ENCODE measurements at regions not wholly inside any gene's neighbourhood (a gene's known extent, or its start where the extent isn't known, plus 50 kb on each side); places are given as distances from the start of the nearest gene placed in this dataset.

DNA sequence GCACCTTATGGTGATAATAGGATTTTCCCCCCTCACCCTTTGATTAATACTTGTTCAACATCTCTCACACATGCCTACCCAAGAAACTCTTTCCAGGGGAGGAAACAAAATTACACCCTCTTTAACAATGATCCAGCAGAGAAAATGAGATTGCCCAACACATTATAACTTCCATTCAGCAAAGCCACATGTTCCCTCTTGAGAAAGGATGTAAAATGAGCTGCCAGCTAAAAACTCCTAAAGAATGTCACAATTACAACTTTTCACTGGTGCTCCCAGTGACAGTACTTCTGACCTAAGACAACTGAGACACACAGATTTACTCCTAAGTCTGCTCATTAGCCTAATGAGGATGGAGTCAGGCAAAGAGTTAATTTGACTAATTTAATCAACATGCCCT is 621.4 kb downstream of the DIAPH3 start:
- H3K27ac Mint-ChIP-seq (ENCODE audit: low read depth, unreplicated experiment): no peak overlapping the region
- intact Hi-C loops (cut with micrococcal nuclease): no loop called here
- TF ChIP-seq CTCF (IDR thresholded peaks at IDR 0.05; ENCODE audit: unreplicated experiment): no peak
- no peak overlapping the region for H3K4me3 Mint-ChIP-seq (ENCODE audit: unreplicated experiment)
- H3K27me3 Mint-ChIP-seq (ENCODE audit: insufficient read depth, unreplicated experiment): peaks cover 25% of the 10 kb centered on the region
- H3K4me1 Mint-ChIP-seq (ENCODE audit: insufficient read depth, unreplicated experiment): no peaks in the 10 kb centered on the region
- DNase-seq (ENCODE audit: unreplicated experiment): no peak
- CTCF ChIA-PET: no interaction called here
- H3K9me3 Mint-ChIP-seq (ENCODE audit: unreplicated experiment): no peaks in the 10 kb centered on the region
- BruUV-seq (replicated peaks): no TSS peak
- no peaks in the 10 kb centered on the region for H3K36me3 Mint-ChIP-seq (ENCODE audit: insufficient read depth, unreplicated experiment)
- POLR2A ChIA-PET: no interaction called here

DNA sequence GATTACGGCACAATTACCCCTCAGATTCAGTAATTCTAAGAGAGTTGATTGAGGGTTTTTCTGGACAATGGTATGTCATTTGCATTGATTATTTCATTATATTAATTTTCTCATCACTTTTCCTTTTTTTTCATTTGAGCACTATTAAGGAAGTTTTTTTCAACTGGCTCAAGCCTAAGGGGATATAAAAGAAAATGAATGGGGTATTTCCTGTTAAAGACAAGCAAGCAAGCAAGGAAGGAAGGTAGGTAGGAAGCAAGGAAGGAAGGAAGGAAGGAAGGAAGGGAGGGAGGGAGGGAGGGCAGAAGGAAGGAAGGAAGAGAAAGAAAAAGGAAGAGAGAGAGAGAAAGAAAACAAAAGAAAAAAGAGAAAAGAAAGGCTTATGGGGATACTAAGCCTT is 620.3 kb downstream of the DIAPH3 start:
- no peak overlapping the region for H3K4me3 Mint-ChIP-seq (ENCODE audit: unreplicated experiment)
- no peak for TF ChIP-seq CTCF (IDR thresholded peaks at IDR 0.05; ENCODE audit: unreplicated experiment)
- no peaks in the 10 kb centered on the region for H3K9me3 Mint-ChIP-seq (ENCODE audit: unreplicated experiment)
- no peak for DNase-seq (ENCODE audit: unreplicated experiment)
- no peaks in the 10 kb centered on the region for H3K4me1 Mint-ChIP-seq (ENCODE audit: insufficient read depth, unreplicated experiment)
- intact Hi-C loops (cut with micrococcal nuclease): no loop called here
- H3K27ac Mint-ChIP-seq (ENCODE audit: low read depth, unreplicated experiment): no peak overlapping the region
- no peaks in the 10 kb centered on the region for H3K36me3 Mint-ChIP-seq (ENCODE audit: insufficient read depth, unreplicated experiment)
- POLR2A ChIA-PET: no interaction called here
- BruUV-seq (replicated peaks): no TSS peak
- CTCF ChIA-PET: interaction anchor here (0.6 to 1.5 kb wide), 2 partner anchors 22 to 152 kb away, joined by 3 read pairs; no protein-coding TSS in a partner anchor
- H3K27me3 Mint-ChIP-seq (ENCODE audit: insufficient read depth, unreplicated experiment): peaks cover 25% of the 10 kb centered on the region

- Mint-ChIP-seq H3K27me3 (ENCODE audit: insufficient read depth, unreplicated experiment) (peaks cover 31% of the 10 kb centered on the region), H3K4me1 (ENCODE audit: insufficient read depth, unreplicated experiment) (no peaks in the 10 kb centered on the region), H3K9me3 (ENCODE audit: unreplicated experiment) (peaks cover 4% of the 10 kb centered on the region), H3K4me3 (ENCODE audit: unreplicated experiment) (no peak overlapping the region), H3K36me3 (ENCODE audit: insufficient read depth, unreplicated experiment) (no peaks in the 10 kb centered on the region), H3K27ac (ENCODE audit: low read depth, unreplicated experiment) (no peak overlapping the region)
- no peak for DNase-seq (ENCODE audit: unreplicated experiment)
- BruUV-seq (replicated peaks): no TSS peak
- ChIA-PET POLR2A (no interaction called here), CTCF (interaction anchor here (0.6 kb wide), 1 partner anchor 12 kb away, joined by 5 read pairs; no protein-coding TSS in a partner anchor)
- no peak for TF ChIP-seq CTCF (IDR thresholded peaks at IDR 0.05; ENCODE audit: unreplicated experiment)
- intact Hi-C loops (cut with micrococcal nuclease): no loop called here
Measured at GRCh38 chr13:59545007-59545406, 618.7 kb downstream of the DIAPH3 start.

DNA sequence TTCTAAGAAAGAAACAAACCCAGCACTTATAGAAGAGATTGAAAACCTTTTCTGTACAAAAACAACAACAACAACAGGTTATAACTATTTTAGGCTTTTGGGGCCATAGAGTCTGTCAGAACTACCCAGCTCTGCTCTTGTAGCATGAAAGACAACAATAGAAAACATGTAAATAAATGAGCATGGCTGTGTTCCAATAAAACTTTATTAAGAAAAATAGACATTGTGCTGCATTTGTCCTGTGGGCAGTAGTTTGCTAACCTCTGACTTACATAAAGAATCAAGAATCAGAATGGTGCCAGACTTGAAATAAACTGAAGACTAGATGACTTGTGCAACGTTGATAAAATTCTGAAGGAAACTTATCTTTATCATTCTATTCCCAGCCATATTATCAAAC is 617.5 kb downstream of the DIAPH3 start:
- ChIA-PET CTCF (interaction anchor here (0.6 kb wide), 1 partner anchor 77 kb away, joined by 3 read pairs; no protein-coding TSS in a partner anchor), POLR2A (no interaction called here)
- no peak for TF ChIP-seq CTCF (IDR thresholded peaks at IDR 0.05; ENCODE audit: unreplicated experiment)
- Mint-ChIP-seq H3K36me3 (ENCODE audit: insufficient read depth, unreplicated experiment) (no peaks in the 10 kb centered on the region), H3K9me3 (ENCODE audit: unreplicated experiment) (peaks cover 15% of the 10 kb centered on the region), H3K4me1 (ENCODE audit: insufficient read depth, unreplicated experiment) (no peaks in the 10 kb centered on the region), H3K4me3 (ENCODE audit: unreplicated experiment) (no peak overlapping the region), H3K27ac (ENCODE audit: low read depth, unreplicated experiment) (no peak overlapping the region), H3K27me3 (ENCODE audit: insufficient read depth, unreplicated experiment) (peaks cover 42% of the 10 kb centered on the region)
- BruUV-seq (replicated peaks): no TSS peak
- intact Hi-C loops (cut with micrococcal nuclease): no loop called here
- DNase-seq (ENCODE audit: unreplicated experiment): no peak
